Neural progenitor cell (in vitro differentiated cells): ENCODE measurements at regions not wholly inside any gene's neighbourhood (a gene's known extent, or its start where the extent isn't known, plus 50 kb on each side); places are given as distances from the start of the nearest gene placed in this dataset.

ENCODE experiments used
- DNase-seq: peaks from one replicate; pipeline ENCODE4 v3.0.0-alpha.2; 2016; ENCODE audit warnings: low spot score
- H2AFZ ChIP-seq: fragments of 200-600 bp; sonication (generic); replicated peaks from 2 replicates; pipeline ENCODE4 v1.6.1; 2016; ENCODE audit warnings: antibody characterized with exemption
- H3F3A ChIP-seq: fragments of 200-600 bp; sonication (generic); 2 replicates; pipeline ENCODE4 v1.6.1; 2016; ENCODE audit warnings: antibody characterized with exemption, low read depth
- H3K27ac ChIP-seq: fragments of 200-600 bp; sonication (generic); 2 replicates; pipeline ENCODE4 v1.5.1; 2016; ENCODE audit warnings: mild to moderate bottlenecking
- H3K27me3 ChIP-seq: fragments of 200-600 bp; sonication (generic); 2 replicates; pipeline ENCODE4 v1.6.1; 2016; ENCODE audit warnings: mild to moderate bottlenecking, moderate library complexity
- H3K36me3 ChIP-seq: fragments of 200-600 bp; sonication (generic); 2 replicates; pipeline ENCODE4 v1.5.1; 2016
- H3K4me1 ChIP-seq: fragments of 200-600 bp; sonication (generic); 2 replicates; pipeline ENCODE4 v1.6.1; 2016; ENCODE audit warnings: mixed run types
- H3K4me2 ChIP-seq: fragments of 200-600 bp; sonication (generic); 2 replicates; pipeline ENCODE4 v1.6.1; 2016
- H3K4me3 ChIP-seq: fragments of 200-600 bp; sonication (generic); 2 replicates; pipeline ENCODE4 v1.5.1; 2016
- H3K79me2 ChIP-seq: fragments of 200-600 bp; sonication (generic); 2 replicates; pipeline ENCODE4 v1.6.1; 2016; ENCODE audit warnings: low read depth
- H3K9ac ChIP-seq: fragments of 200-600 bp; sonication (generic); 2 replicates; pipeline ENCODE4 v1.6.1; 2016
- H3K9me3 ChIP-seq: fragments of 200-600 bp; sonication (generic); 2 replicates; pipeline ENCODE4 v1.5.1; 2016; ENCODE audit warnings: low read depth
- H4K20me1 ChIP-seq: fragments of 200-600 bp; sonication (generic); 2 replicates; pipeline ENCODE4 v1.6.1; 2016; ENCODE audit warnings: low read depth
- H3K27ac Mint-ChIP-seq: 3 replicates; pipeline ENCODE4 v1.8.0; 2021; ENCODE audit warnings: mixed read lengths
- H3K27me3 Mint-ChIP-seq: 2 replicates; pipeline ENCODE4 v1.8.0; 2022; ENCODE audit warnings: low read depth, mild to moderate bottlenecking, inconsistent platforms, moderate library complexity, mixed read lengths; ENCODE audit not compliant: insufficient read depth
- H3K36me3 Mint-ChIP-seq: 3 replicates; pipeline ENCODE4 v1.8.0; 2021; ENCODE audit warnings: mixed read lengths
- H3K4me1 Mint-ChIP-seq: 3 replicates; pipeline ENCODE4 v1.8.0; 2021; ENCODE audit warnings: mixed read lengths
- H3K4me3 Mint-ChIP-seq: 3 replicates; pipeline ENCODE4 v1.8.0; 2021; ENCODE audit warnings: mild to moderate bottlenecking, moderate library complexity, mixed read lengths
- H3K9me3 Mint-ChIP-seq: 3 replicates; pipeline ENCODE4 v1.8.0; 2020; ENCODE audit warnings: mixed read lengths
- EZH2 ChIP-seq: fragments of 200-600 bp; sonication (generic); IDR thresholded peaks from 2 replicates; pipeline ENCODE4 v1.6.1; 2017; ENCODE audit warnings: antibody characterized with exemption, mild to moderate bottlenecking, moderate library complexity
- EZH2phosphoT487 ChIP-seq: fragments of 200-600 bp; sonication (generic); IDR thresholded peaks from 2 replicates; pipeline ENCODE4 v1.6.1; 2017; ENCODE audit warnings: antibody characterized with exemption
- TF ChIP-seq, protein P1 (sequence below): fragments of 200-600 bp; sonication (generic); IDR thresholded peaks from 2 replicates; pipeline ENCODE4 v1.5.1; 2017; ENCODE audit warnings: antibody characterized with exemption, mild to moderate bottlenecking

DNA sequence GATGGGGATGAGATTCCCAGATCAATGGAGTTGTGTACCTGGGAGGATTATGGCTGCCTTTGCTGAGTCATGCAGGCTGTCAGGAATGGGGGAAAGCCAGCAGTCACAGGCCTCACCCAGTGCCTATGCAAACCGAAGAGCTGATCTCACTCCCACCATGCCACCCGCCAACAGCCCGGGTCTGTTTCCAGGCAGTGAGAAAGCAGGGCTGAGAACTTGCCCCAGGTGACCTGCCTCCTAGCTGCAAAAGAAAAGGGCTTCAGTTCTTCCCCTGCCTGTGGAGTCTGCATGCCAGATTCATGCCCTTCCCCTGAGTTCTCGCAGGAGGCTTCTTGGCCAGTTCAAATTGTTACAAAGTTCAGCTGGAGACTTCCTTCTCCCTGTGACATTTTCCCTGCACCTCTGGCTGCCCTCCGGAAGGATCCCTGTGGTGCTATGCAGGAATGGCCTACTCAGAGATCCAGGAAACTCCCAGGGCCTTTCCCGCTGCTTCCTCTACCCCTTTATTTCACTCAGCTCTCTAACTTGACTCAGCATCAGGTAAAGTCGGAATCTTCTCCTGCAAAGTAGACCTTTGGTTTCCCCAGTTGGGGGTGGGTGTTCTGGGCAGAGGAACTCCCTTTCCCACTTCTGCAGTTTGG is 71.5 kb upstream of the B3GAT2 start:
- H3K4me2 ChIP-seq = no peak overlapping the region
- Mint-ChIP-seq H3K4me3 (no peak overlapping the region), H3K36me3 (no peaks in the 10 kb centered on the region), H3K4me1 (peaks cover 35% of the 10 kb centered on the region), H3K27ac (peak overlapping the region; percentile 84), H3K9me3 (peaks cover 16% of the 10 kb centered on the region), H3K27me3 (peaks cover 2% of the 10 kb centered on the region)
- no peaks in the 10 kb centered on the region for H3K36me3 ChIP-seq
- H3K4me1 ChIP-seq = no peaks in the 10 kb centered on the region
- no peak overlapping the region for H3K4me3 ChIP-seq
- H3K27me3 ChIP-seq = no peaks in the 10 kb centered on the region
- peak overlapping the region; percentile 92 for H2AFZ ChIP-seq
- no peaks in the 10 kb centered on the region for H3K9me3 ChIP-seq
- no peaks in the 10 kb centered on the region for H3F3A ChIP-seq
- no peaks in the 10 kb centered on the region for H4K20me1 ChIP-seq
- TF ChIP-seq EZH2 (no peak), EZH2phosphoT487 (no peak)
- TF ChIP-seq, protein P1, sequence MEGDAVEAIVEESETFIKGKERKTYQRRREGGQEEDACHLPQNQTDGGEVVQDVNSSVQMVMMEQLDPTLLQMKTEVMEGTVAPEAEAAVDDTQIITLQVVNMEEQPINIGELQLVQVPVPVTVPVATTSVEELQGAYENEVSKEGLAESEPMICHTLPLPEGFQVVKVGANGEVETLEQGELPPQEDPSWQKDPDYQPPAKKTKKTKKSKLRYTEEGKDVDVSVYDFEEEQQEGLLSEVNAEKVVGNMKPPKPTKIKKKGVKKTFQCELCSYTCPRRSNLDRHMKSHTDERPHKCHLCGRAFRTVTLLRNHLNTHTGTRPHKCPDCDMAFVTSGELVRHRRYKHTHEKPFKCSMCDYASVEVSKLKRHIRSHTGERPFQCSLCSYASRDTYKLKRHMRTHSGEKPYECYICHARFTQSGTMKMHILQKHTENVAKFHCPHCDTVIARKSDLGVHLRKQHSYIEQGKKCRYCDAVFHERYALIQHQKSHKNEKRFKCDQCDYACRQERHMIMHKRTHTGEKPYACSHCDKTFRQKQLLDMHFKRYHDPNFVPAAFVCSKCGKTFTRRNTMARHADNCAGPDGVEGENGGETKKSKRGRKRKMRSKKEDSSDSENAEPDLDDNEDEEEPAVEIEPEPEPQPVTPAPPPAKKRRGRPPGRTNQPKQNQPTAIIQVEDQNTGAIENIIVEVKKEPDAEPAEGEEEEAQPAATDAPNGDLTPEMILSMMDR = no peak
- DNase-seq = no peak
- H3K9ac ChIP-seq = no peak overlapping the region
- no peak overlapping the region for H3K27ac ChIP-seq
- H3K79me2 ChIP-seq = no peaks in the 10 kb centered on the region

DNA sequence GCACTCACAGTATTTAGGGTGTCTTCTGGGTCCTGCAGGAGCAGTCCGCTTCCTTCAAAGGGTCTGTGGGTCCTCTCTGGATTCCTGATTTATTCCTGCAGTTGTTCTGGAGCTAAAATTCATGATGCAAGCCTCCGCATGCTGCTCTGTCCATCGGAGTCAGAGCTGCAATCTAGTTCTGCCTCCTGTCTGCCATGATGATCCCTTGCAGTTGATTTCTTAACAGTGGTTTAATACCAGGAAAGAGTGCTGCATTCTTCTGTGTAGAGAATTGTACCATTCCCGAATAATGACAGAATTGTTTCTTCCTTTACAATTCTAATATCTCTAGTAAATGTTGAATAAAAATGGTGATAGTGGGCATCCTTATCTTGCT is 72.0 kb upstream of the B3GAT2 start:
- Mint-ChIP-seq H3K27me3 (peaks cover 5% of the 10 kb centered on the region), H3K4me3 (no peak overlapping the region), H3K36me3 (no peaks in the 10 kb centered on the region), H3K4me1 (peaks cover 40% of the 10 kb centered on the region), H3K9me3 (peaks cover 16% of the 10 kb centered on the region), H3K27ac (peak overlapping the region; percentile 28)
- H3K4me3 ChIP-seq = no peak overlapping the region
- H3K4me1 ChIP-seq = no peaks in the 10 kb centered on the region
- no peaks in the 10 kb centered on the region for H4K20me1 ChIP-seq
- H3K79me2 ChIP-seq = no peaks in the 10 kb centered on the region
- peak overlapping the region; percentile 92 for H2AFZ ChIP-seq
- H3K27ac ChIP-seq = no peak overlapping the region
- no peaks in the 10 kb centered on the region for H3K27me3 ChIP-seq
- DNase-seq = no peak
- no peaks in the 10 kb centered on the region for H3K36me3 ChIP-seq
- no peaks in the 10 kb centered on the region for H3K9me3 ChIP-seq
- no peak overlapping the region for H3K9ac ChIP-seq
- H3K4me2 ChIP-seq = no peak overlapping the region
- no peaks in the 10 kb centered on the region for H3F3A ChIP-seq
- TF ChIP-seq, protein P1 = no peak
- no peak for TF ChIP-seq EZH2
- TF ChIP-seq EZH2phosphoT487 = no peak

DNA sequence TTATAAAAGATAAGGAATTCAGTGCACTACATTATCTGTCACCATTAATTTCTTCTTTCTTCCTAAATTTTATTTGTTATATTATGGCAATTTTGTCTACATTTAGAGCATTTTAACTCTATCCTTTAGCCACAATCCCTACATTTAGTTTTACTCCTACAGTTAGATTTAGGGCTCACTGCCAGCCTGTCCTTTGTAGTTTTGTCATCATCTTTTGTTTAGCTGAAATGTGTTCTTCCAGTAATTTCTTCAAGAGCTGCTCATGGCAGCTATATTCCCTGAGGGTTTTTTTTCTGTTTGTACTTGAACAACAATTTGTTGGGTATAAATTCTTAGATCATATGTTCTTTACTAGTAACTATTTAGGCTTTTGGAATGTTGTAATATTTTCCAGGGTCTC is 72.7 kb upstream of the B3GAT2 start:
- Histone ChIP-seq H4K20me1 (no peaks in the 10 kb centered on the region), H3K4me2 (no peak overlapping the region), H3K27me3 (no peaks in the 10 kb centered on the region), H3K36me3 (no peaks in the 10 kb centered on the region), H2AFZ (no peak overlapping the region), H3K9me3 (no peaks in the 10 kb centered on the region), H3K4me1 (no peaks in the 10 kb centered on the region), H3K9ac (no peak overlapping the region), H3K4me3 (no peak overlapping the region), H3K79me2 (no peaks in the 10 kb centered on the region), H3F3A (no peaks in the 10 kb centered on the region), H3K27ac (no peak overlapping the region)
- no peak overlapping the region for H3K27ac Mint-ChIP-seq
- peaks cover 5% of the 10 kb centered on the region for H3K27me3 Mint-ChIP-seq
- TF ChIP-seq, protein P1 = no peak
- TF ChIP-seq EZH2phosphoT487 = no peak
- TF ChIP-seq EZH2 = no peak
- no peak overlapping the region for H3K4me3 Mint-ChIP-seq
- H3K4me1 Mint-ChIP-seq = peaks cover 46% of the 10 kb centered on the region
- peaks cover 14% of the 10 kb centered on the region for H3K9me3 Mint-ChIP-seq
- no peak for DNase-seq
- no peaks in the 10 kb centered on the region for H3K36me3 Mint-ChIP-seq
